GM12878 (cell line): ENCODE measurements at regions not wholly inside any gene's neighbourhood (a gene's known extent, or its start where the extent isn't known, plus 50 kb on each side); places are given as distances from the start of the nearest gene placed in this dataset.

Source experiments
- CUX1 ChIP-seq: IDR thresholded peaks from 2 replicates; pipeline ENCODE4 v1.6.1; 2012; ENCODE audit warnings: improper control_type of control experiment, low read depth, low read length; ENCODE audit not compliant: insufficient replicate concordance
- E4F1 ChIP-seq: fragments of 450-650 bp; IDR thresholded peaks from 2 replicates; pipeline ENCODE4 v1.6.1; 2018; ENCODE audit warnings: borderline replicate concordance, mild to moderate bottlenecking; ENCODE audit not compliant: partially characterized antibody
- ZNF274 ChIP-seq: IDR thresholded peaks from one replicate; pipeline ENCODE4 v1.8.0; 2011; ENCODE audit not compliant: insufficient read length, insufficient read depth

GRCh38 chr7:85583131-85583953 lies 396.5 kb upstream of the SEMA3D start (continued):
- TF ChIP-seq E4F1: no peak
- TF ChIP-seq CUX1: no peak
- TF ChIP-seq ZNF274: no peak
